GM19043 (cell line): ENCODE measurements at regions not wholly inside any gene's neighbourhood (a gene's known extent, or its start where the extent isn't known, plus 50 kb on each side); places are given as distances from the start of the nearest gene placed in this dataset.

Experiments used
- ATAC-seq: cut with Tn5 transposase; IDR thresholded peaks from one replicate; pipeline ENCODE4 v1.9.1; 2021; ENCODE audit warnings: low read depth; ENCODE audit not compliant: unreplicated experiment

DNA sequence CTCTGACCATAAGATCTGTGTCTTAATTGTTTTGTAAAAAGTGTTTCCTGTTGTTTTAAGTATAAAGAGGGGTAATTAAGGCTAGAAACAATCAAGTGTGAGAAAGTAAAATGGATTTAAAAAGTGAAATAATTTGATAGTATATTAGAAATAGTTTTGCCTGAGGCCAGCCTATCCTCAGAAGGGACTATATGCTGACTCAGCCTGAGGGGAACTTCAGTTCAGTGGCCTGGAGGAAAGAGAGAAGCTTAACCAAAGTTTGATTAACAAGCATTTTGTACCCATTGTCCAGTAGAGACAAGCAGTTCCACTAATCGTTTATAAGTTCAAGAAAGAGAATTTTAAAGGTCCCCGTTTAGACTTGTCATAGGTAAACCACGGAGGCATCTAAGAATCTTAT, 1793.2 kb upstream of the PRR20A start:
- ATAC-seq, result no peak

DNA sequence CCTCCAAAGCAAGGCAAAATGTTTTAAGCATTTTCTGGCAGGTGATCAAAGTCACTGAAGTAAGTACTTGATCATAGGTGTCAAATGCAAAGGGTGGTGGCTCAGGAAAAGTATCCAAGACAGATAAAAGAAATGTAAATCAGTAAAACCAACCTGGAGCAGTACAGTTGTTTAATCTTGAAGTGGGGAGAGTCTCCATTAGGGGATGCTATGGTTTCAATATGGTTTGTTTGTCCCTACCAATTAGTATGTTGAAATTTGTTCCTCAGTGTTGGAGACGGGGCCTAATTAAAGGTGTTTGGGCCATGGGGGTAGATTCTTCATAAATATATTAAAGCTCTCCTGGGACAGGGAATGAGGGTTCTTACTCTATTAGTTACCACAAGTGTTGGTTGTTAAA, 1781.7 kb upstream of the PRR20A start:
- no peak for ATAC-seq

DNA sequence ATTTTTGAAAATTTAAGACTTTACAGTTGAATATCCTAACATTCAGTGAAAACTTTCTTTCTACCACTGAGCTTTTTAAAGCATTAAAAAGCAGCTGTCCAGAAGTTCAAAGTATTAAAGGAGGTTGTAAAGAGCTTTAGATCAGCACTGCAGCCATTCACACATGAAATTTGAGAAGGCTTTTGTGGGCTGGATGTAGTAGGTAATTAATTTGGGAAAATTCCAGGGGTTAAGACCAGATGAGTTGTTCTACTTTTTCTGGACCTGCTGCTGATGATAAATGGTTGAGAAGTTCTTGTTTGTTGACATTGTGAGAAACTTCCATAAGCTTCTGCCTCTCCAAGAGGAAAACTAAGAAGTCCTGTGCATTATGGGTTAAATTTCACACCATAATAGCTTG, 1779.6 kb upstream of the PRR20A start:
- ATAC-seq, result no peak

DNA sequence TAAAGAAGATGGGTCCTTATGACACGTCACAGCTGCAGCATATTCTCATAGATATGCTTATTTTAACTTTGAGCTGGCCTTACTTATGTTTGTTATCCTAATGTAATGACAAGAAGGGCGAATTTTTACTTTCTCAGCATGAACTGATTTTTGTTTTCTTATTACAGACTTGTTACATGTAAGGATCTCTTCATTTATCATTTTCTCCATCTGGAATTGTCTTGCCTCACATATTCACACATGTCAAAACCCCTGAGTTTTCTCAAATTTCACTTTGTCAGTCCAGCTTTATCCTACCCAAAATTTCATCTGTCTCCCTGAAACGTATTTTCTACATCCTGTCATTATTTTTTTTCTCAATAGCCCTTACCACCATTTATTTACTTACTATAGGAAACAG, 1774.0 kb upstream of the PRR20A start:
- no peak for ATAC-seq

DNA sequence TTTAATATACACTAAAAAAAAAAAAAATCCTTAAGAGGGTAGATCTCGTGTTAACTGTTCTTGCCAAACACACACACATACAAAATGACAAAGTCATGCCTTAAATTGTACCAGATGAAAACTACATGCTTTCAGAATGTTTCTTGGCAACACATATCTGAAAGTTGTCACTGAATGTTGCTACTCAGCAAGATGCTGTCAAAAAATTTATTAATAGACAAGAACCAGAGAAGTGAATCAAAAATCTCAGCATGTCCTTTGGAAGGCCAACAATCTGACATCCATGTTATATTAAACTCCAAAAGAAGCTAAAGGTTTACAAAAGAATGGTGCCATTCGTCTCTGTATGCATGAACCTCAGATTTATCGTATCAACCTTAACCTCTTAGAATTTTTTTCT, 1746.2 kb upstream of the PRR20A start:
- ATAC-seq, result no peak

DNA sequence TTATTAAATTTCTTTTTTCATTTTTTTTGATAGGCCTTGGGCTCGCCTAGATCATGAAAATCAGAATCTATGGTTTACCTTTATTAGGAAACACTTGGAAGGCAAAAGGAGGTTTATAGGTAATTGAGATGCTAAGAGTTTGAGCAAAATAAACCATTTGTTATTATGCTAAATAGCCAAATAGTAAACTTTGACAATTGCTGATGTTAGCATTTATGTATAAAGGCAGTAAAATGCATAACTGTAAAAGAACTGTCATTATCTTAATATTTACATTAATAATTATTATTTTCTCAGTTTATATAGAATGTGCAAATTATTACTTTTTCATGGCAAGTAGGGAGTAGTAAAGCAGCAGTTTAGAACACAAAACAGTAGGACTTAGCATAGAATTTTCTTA, 1737.8 kb upstream of the PRR20A start:
- no peak for ATAC-seq

DNA sequence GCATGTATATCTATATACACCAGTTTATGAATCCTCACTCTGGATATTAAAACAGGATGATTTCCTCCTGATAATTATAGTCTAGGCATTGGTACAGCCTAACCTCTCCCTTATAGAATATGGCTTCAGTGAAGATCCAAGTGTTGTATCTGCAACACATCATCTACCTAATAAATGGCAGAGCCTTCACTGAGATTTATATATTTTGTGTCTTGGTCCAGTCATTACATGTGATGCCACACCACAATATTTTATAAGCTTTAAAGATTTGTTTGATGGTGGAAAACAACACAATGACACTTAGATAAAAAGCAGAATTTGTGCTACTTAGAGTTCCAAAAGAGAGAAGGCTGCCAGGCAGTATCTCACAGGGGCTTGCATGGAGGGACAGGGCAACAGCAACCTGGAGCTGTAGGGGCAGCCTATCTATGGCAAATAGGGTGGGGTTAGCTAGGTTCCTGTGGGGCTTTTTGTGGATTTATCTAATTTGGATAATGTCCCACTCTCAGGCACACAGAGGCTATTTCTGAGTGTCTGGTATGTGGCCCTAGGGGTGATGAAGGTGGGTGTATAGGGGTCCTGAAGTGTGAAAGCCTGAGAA, 1736.7 kb upstream of the PRR20A start:
- no peak for ATAC-seq

DNA sequence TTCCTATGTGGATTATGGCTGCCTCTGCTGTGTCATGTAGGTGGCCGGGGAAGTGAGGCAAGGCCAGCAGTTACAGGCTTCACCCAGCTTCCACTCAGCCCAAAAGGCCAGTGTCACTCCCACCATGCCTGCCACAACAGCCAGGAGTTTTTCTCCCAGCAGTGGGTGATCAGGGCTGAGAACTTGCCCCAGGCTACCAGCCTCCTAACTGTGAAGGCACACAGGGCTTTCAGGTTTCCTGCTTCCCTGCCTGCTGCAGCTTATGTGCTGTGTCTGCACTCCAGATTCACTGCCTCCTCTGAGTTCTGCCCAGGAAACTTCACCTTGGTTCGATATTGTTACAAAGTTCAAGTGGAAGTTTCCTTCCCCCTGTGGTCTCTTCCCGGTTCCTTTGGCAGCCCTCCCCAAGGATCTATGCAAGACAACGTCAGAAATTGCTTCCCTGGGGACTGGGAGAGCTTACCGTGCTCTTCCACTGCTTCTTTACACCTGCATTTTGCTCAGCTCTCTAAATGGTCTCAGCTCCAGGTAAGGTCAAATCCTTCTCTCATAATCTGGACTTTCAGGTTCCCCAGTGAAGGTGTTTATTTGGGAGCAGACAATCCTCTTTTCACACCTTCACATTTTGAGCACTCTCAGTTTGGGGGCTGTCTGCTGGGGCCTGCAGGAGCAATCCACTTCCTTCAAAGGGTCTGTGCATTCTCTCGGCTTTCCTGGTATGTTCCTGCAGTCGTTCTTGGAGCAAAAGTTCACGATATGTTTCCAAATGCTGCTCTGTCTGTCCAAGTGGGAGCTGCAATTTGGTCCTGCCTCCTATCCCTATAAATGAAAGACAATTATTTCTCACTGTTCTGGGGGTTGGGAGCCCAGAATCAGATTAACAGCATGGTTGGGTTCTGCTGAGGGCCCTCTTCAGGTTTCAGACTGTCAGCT, 1730.1 kb upstream of the PRR20A start:
- ATAC-seq, result no peak

DNA sequence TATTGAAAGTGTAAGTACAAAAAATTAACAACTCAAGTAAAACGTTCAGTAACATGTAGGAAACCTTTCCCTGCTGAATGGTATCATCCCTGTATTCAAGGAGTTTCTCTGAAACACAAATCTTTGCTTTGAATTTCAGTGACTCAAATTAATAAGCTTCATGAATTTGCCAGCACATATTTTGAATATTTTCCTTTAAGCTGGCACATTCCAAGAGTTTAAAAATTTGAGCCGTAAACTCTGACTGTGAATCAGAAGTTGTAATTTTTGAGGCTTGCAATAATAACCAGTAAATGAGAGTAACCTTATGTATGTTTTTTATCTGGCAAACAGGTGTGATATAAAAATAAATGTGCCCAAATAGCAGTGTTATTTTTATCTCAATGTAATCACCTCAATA, 1722.6 kb upstream of the PRR20A start:
- no peak for ATAC-seq

DNA sequence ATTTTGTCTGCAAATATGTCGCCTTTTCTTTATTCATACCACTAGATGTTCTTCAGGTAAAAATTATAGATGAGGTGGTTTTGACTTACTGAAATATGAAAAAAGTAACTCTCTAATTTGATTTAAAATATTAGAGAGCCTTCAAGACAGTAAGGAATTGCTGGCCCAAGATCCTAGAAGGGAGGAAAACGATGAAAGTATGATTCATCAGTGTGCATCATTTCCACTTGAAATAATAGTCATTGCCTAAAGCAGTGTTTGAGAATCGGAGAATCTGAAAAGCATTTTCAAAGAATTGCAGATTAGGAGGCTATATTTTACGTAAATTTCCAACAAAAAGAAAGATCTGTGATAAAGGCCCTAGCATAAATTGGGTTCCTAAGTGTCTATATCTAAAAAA, 1707.9 kb upstream of the PRR20A start:
- ATAC-seq, result no peak

DNA sequence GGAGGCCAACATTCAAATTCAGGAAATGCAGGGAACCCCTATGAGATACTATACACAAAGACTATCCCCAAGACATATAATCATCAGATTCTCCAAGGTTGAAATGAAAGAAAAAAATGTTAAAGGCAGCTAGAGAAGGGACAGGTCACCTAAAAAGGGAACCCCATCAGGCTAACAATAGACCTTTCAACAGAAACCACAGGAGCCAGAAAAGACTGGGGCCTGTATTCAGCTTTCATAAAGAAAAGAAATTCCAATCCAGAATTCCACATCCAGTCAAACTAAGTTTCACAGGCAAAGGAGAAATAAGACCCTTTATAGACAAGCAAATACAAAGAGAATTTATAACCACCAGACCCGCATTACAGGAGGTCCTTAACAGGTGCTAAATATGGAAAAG, 1703.6 kb upstream of the PRR20A start:
- ATAC-seq, result no peak

DNA sequence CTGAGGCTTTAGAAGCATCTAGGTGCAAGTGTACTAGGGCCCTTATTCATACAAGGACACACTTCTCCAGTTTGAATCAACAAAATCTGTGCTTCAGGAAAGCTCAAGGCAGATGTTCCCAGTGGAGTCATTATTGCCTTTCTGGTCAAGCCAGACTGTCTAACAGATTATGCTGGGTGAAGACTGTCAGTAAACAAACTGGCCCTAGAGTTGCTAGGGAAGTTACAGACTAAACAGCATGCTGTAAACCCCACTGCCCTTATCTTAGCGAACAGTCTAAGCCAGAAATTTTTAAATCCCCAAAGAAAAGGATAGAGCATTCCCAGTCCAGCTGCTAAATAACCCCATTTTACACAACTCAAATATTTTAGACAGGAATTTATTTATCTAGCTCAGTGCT, 1701.3 kb upstream of the PRR20A start:
- no peak for ATAC-seq

DNA sequence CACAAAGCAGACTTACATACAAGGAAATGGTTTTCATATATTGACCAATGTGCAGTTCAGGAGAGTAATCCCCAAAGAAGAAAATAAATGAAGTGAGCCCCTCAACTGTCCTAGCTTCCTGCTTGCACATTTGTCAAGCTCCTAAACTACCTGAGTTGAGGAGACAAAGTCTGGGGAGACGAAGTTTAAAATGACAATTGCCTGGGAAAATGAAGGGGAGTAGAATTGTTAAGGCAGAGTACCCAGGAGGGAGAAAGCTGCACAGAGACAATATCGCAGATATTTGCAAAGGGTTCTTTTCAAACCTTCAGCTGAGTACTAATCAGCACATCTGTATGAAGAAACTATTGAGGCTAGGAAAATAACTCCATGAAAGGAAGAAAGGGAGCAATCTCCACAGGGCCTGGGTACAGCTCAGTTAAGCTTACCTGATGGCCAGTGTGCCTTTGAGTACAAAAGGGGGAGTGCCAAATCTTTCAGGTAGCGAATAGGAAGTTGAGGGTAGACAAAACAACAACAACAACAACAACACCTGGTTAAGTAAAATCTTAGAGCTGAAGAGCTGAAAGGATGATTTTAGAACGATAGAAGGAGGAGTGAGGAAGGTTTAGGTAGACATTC, 1700.1 kb upstream of the PRR20A start:
- ATAC-seq, result no peak

DNA sequence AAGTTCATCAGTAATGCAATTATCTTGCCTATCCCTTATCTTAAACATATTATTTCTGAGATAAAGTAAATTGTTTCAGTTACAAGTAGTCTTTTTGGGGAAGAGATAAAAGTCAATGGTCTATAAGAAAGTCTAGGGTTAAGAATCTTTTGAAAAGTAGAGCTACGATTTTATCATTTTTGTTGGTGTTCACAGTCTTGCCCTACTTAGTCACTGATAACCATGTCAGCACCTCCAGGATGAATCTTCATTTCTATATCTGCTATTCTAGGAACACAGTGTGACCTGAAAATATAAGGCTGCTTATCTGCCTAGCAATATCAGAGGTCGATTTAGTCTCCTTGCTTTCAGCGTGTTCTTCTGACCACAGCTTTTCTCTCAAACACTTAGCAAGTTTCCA, 1676.5 kb upstream of the PRR20A start:
- no peak for ATAC-seq

DNA sequence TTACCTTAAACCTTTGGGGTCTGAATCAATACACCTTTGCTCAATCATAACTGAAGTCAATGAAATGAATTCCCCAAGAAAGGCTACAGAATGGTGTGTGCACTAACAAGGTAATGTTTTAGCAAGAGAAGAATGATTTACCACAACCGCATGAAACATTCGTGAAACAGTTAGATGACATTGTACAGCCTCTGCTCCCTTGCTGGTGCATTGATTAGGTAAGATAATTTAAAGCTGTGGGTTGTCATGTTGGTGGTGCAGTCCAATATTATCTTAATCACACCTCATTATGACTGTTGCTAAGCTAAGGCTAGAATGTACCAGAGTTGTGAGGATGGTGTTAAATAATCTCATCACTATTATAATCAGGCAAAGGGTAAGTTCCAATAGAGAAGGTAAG, 1673.2 kb upstream of the PRR20A start:
- ATAC-seq, result no peak

DNA sequence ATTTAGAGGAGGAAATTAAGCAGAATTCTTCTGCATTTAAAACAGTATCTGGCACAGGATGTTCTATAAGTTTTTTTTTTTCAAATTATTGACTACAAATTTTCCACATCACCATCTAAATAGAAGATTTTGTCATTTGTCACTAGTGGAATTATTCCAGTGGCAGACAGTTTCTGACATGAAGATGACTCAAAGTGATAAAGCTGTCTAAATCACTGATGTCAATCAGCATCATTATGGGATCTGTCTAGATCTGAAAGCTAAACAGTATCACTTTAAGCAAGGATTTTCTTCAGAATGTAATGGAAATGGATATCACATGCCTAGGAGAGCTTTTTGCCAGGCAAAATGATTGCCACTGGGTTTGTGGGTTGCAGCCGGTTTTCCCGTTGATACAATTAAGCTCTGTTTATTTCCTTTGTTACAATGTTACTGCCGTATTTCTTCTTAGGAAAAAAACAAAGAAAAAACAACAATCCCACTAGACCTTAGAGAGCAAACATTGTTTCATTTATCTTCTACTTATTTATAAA, 1657.0 kb upstream of the PRR20A start:
- ATAC-seq, result no peak

DNA sequence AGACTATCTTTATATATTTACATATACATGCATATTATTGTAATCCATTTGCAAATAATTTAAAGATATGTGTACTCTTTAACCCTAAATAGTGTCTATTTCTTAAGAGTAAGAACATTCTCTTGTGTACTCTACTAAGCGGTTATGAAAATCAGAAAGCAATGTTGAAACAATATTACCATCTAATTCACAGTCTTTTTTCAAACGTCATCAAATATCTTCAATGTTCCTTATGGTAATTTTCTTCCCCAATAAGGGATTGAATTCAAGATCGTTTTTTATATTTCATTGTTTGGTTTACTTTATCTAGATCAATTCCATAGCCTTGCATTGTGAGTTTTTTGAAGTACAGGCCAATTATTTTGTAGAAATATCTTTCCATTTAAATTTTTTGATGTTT, 1647.4 kb upstream of the PRR20A start:
- no peak for ATAC-seq

DNA sequence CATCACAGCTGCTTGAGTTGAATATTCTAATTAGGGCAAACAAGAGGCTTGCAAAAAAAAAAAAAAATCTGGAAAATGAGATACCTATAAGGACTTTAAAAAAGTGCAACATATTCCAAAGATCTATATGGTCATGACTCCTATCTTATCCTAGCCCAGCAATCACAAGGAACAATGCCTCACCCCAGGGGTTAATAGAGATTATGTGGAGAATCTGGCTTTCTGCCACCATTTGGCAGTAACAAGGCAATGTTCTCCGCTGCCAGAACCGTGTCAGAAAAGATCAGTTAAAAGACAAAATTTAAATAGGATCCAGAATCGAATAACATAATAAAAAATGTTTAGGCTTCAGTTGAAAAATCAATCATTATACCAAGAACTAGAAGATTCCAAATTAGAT, 1643.2 kb upstream of the PRR20A start:
- no peak for ATAC-seq

DNA sequence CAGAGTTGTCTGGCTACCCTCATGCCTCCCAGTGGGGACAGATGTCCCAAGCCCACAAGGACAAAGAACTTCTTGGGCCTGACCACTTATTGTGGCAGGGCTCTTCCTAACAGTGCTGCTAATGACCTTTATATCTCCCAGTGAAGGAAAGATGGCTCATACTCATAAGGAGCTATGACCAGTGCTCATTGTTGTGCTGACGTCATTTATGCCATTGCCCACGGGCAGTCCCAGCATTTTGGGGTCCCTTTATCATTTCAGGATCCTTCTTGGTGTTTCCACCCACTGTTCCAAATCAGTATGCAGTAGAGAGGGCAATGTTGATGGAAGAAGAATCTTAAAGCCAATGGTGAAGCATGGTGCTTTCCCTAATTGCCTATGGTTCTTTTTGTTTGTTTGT, 1640.0 kb upstream of the PRR20A start:
- no peak for ATAC-seq

DNA sequence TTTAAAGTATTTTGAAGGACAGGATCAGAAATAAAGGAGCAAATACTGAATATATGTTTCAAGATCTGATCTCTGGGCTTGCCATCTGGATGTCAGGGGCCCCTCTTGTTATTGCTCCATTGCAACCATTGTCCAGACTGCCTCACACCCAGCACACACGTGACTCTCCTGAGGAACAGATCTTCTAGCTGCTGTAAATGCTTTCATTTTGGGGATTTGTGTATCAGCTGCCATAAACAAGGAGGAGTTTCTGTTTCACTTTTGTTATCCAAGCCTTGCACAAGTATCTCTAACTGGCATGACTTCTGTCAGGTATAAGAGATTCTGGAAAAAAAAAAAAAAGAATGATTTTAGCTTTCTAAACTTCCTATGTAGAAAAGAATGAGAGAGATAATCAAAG, 1624.1 kb upstream of the PRR20A start:
- ATAC-seq, result no peak

DNA sequence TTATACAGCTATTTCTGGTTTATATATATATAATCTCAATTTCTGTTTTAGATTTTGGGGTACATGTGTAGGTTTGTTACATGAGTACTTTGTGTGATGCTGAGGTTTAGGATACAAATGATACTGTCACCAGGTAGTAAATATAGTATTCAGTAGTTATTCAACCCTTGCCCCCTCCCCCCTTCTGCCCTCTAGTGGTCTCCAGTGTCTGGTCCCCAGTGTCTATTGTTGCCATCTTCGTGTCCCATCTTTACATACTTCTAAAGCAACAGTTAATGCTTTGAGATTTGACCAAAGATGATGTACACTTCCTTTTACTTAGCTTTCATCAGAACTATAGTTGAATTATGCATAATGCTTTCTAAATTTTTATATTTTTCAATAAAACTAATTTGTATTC, 1623.4 kb upstream of the PRR20A start:
- no peak for ATAC-seq

DNA sequence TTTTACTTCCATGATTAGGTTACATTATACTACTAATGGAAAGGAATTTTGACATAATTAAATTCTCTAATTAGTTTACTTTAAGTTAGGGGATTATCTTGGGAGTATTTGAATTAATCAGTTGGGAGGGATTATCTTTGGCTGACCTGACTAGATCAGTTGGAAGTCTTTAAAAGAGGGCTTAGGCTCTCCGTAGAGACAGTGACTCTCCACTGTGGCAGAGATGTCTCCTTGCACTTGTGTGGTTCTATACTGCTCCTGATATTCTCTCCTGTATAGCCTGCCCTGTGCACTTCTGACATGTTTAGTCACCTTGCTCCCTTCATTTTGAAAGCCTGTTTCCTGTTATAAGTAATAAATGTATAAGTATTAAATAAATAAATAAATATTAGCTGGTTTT, 1612.3 kb upstream of the PRR20A start:
- ATAC-seq, result no peak
